PC-9 (cell line): ENCODE measurements at regions not wholly inside any gene's neighbourhood (a gene's known extent, or its start where the extent isn't known, plus 50 kb on each side); places are given as distances from the start of the nearest gene placed in this dataset.

Experiments
- BruUV-seq: library from RNA; stranded (reverse); fragments of 400-500 nt; replicated peaks from 2 replicates; lab custom pipeline; 2021; lab: Mats Ljungman, UMichigan
- CTCF ChIA-PET: fragments of 300-600 bp; sonication (Branson Sonifier 250); formaldehyde crosslinking; loops from one replicate; lab custom pipeline; 2022; ENCODE audit warnings: antibody characterized with exemption; lab: Charles Lee
- POLR2A ChIA-PET: fragments of 300-600 bp; sonication (Branson Sonifier 250); formaldehyde crosslinking; loops from one replicate; lab custom pipeline; 2022; ENCODE audit warnings: antibody characterized with exemption; ENCODE audit not compliant: unreplicated experiment; lab: Charles Lee
- DNase-seq, 2 experiments: peaks; one replicate each; pipeline versions ENCODE4 v3.0.0 to v3.0.0-alpha.2; 2015 to 2022; ENCODE audit warnings: mixed read lengths in 1 of 2
- H2AFZ ChIP-seq: fragments of 200-600 bp; sonication (generic); 2 replicates; pipeline ENCODE4 v1.8.1; 2017; ENCODE audit warnings: antibody characterized with exemption
- H3F3A ChIP-seq: fragments of 200-600 bp; sonication (generic); 2 replicates; pipeline ENCODE4 v1.8.1; 2017; ENCODE audit warnings: antibody characterized with exemption, mild to moderate bottlenecking, low read depth; ENCODE audit not compliant: insufficient read depth
- H3K27ac ChIP-seq: fragments of 200-600 bp; sonication (generic); 2 replicates; pipeline ENCODE4 v1.6.1; 2016; ENCODE audit warnings: mixed run types
- H3K27me3 ChIP-seq: fragments of 200-600 bp; sonication (generic); 2 replicates; pipeline ENCODE4 v1.6.1; 2016; ENCODE audit warnings: low read depth, mixed run types; ENCODE audit not compliant: insufficient read depth
- H3K36me3 ChIP-seq: fragments of 200-600 bp; sonication (generic); 2 replicates; pipeline ENCODE4 v1.6.1; 2016; ENCODE audit warnings: low read depth, mixed run types
- H3K4me1 ChIP-seq: fragments of 200-600 bp; sonication (generic); replicated peaks from 2 replicates; pipeline ENCODE4 v1.6.1; 2016; ENCODE audit warnings: mixed run types; ENCODE audit not compliant: insufficient read depth
- H3K4me2 ChIP-seq: fragments of 200-600 bp; sonication (generic); 2 replicates; pipeline ENCODE4 v1.6.1; 2017; ENCODE audit warnings: mixed run types
- H3K4me3 ChIP-seq: fragments of 200-600 bp; sonication (generic); 2 replicates; pipeline ENCODE4 v1.6.1; 2016; ENCODE audit warnings: mixed run types
- H3K79me2 ChIP-seq: fragments of 200-600 bp; sonication (generic); 2 replicates; pipeline ENCODE4 v1.6.1; 2017; ENCODE audit warnings: low read depth, mixed run types
- H3K9me2 ChIP-seq: fragments of 200-600 bp; sonication (generic); 2 replicates; pipeline ENCODE4 v1.8.1; 2017; ENCODE audit warnings: mild to moderate bottlenecking; ENCODE audit not compliant: insufficient read depth
- H3K9me3 ChIP-seq: fragments of 200-600 bp; sonication (generic); 2 replicates; pipeline ENCODE4 v1.8.1; 2016; ENCODE audit warnings: low read depth; ENCODE audit not compliant: insufficient read depth
- H4K20me1 ChIP-seq: fragments of 200-600 bp; sonication (generic); 2 replicates; pipeline ENCODE4 v1.8.1; 2017; ENCODE audit not compliant: insufficient read depth
- CTCF ChIP-seq: fragments of 200-600 bp; sonication (generic); conservative IDR thresholded peaks from 2 replicates; pipeline ENCODE4 v1.6.1; 2017; ENCODE audit warnings: mixed run types, antibody characterized with exemption, mild to moderate bottlenecking, moderate library complexity
- EZH2 ChIP-seq: fragments of 200-600 bp; sonication (generic); IDR thresholded peaks from 2 replicates; pipeline ENCODE4 v1.8.0; 2017; ENCODE audit warnings: antibody characterized with exemption, low read depth
- intact Hi-C: fragments of 100-400 bp; cut with micrococcal nuclease; formaldehyde crosslinking; loops from one replicate; pipeline ENCODE4 v1.10.0; 2022; ENCODE audit not compliant: unreplicated experiment

DNA sequence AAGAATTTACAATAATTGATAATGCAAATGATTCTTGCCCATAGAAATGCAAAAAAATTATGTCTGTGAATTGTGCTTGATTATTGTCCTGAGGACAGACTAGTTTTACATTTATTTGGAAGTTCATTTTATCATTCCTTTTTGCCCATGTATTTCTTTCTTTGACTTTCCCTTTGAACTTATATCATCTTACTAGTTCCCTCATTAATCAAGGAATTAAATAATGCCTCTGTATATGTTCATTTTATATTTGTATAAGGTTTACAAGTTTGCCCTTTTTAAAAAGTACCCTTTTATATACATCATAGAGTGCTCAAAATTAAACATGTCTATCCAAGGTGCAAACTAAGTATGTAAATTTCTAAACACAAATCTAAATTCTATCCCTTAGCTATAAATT is 501.6 kb downstream of the NTRK2 start:
- no peaks in the 10 kb centered on the region for H3K9me3 ChIP-seq
- no peak overlapping the region for H3K27ac ChIP-seq
- H2AFZ ChIP-seq, result no peak overlapping the region
- intact Hi-C loops, result no loop called here
- no peaks in the 10 kb centered on the region for H3K4me1 ChIP-seq
- H3K9me2 ChIP-seq, result no peaks in the 10 kb centered on the region
- H4K20me1 ChIP-seq, result no peaks in the 10 kb centered on the region
- ChIA-PET POLR2A (no interaction called here), CTCF (no interaction called here)
- no peaks in the 10 kb centered on the region for H3K36me3 ChIP-seq
- TF ChIP-seq EZH2, result no peak
- no peak for TF ChIP-seq CTCF
- H3K4me3 ChIP-seq, result no peak overlapping the region
- no TSS peak for BruUV-seq
- DNase-seq, result no peak
- H3K79me2 ChIP-seq, result no peaks in the 10 kb centered on the region
- H3F3A ChIP-seq, result no peaks in the 10 kb centered on the region
- H3K27me3 ChIP-seq, result peaks cover 10% of the 10 kb centered on the region; the same call in 1 of the 2 replicates
- no peak overlapping the region for H3K4me2 ChIP-seq

GRCh38 chr9:85168412-85168811 is 498.9 kb downstream of the NTRK2 start:
- Histone ChIP-seq H3K27me3 (no peaks in the 10 kb centered on the region), H3K9me2 (no peaks in the 10 kb centered on the region), H3K4me2 (no peak overlapping the region), H3K9me3 (no peaks in the 10 kb centered on the region), H3K4me1 (no peaks in the 10 kb centered on the region), H3F3A (no peaks in the 10 kb centered on the region), H3K36me3 (no peaks in the 10 kb centered on the region), H2AFZ (no peak overlapping the region), H4K20me1 (no peaks in the 10 kb centered on the region), H3K4me3 (no peak overlapping the region), H3K79me2 (no peaks in the 10 kb centered on the region), H3K27ac (no peak overlapping the region)
- no TSS peak for BruUV-seq
- intact Hi-C loops, result no loop called here
- TF ChIP-seq EZH2, result no peak
- no peak for TF ChIP-seq CTCF
- CTCF ChIA-PET, result no interaction called here
- POLR2A ChIA-PET, result no interaction called here
- DNase-seq, result no peak

DNA sequence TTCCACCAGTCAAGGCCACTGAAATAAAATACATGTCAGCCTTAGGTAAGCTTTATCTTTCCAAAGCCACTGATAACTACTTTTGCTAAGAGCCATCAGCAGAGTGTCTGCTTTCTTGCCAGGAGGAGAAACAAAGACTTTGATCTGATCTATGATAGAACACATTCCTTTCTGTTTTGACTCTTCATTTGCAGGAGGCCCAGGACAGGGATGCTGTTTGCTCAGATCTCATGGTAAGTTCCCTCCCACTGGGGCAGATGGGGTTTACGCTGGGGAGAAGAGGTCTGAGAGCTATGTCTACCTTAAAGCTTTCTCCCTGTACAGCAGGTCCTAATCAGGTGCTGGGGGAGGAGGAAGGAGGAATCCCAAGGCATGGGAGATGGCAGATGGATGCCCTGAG is 497.6 kb downstream of the NTRK2 start:
- CTCF ChIA-PET, result no interaction called here
- Histone ChIP-seq H3K9me3 (no peaks in the 10 kb centered on the region), H2AFZ (no peak overlapping the region), H3K4me3 (no peak overlapping the region), H3K36me3 (no peaks in the 10 kb centered on the region), H3K4me1 (no peaks in the 10 kb centered on the region), H4K20me1 (no peaks in the 10 kb centered on the region), H3K27ac (no peak overlapping the region), H3K27me3 (no peaks in the 10 kb centered on the region), H3F3A (no peaks in the 10 kb centered on the region), H3K4me2 (no peak overlapping the region), H3K9me2 (no peaks in the 10 kb centered on the region), H3K79me2 (no peaks in the 10 kb centered on the region)
- TF ChIP-seq CTCF (no peak), EZH2 (no peak)
- POLR2A ChIA-PET, result no interaction called here
- no peak for DNase-seq
- intact Hi-C loops, result no loop called here
- no TSS peak for BruUV-seq
